ENCODE measurements at regions not wholly inside any gene's neighbourhood (a gene's known extent, or its start where the extent isn't known, plus 50 kb on each side); places are given as distances from the start of the nearest gene placed in this dataset.

- Histone ChIP-seq H3K36me3 (replicated peaks; ENCODE audit: insufficient read depth, low read length) (no peaks in the 10 kb centered on the region), H3K79me2 (ENCODE audit: low read length) (no peaks in the 10 kb centered on the region), H3K9me3 (replicated peaks; ENCODE audit: insufficient read depth, low read length) (no peaks in the 10 kb centered on the region), H3K9ac (ENCODE audit: low read length) (no peak overlapping the region), H4K20me1 (ENCODE audit: insufficient read depth, low read length) (no peaks in the 10 kb centered on the region), H3K4me3 (ENCODE audit: low read length) (no peak overlapping the region), H3K9me2 (replicated peaks; ENCODE audit: insufficient read depth, low read length) (no peaks in the 10 kb centered on the region), H3K4me1 (ENCODE audit: low read length) (peaks cover 11% of the 10 kb centered on the region), H3K27me3 (replicated peaks; ENCODE audit: insufficient read depth, low read length) (peaks cover 20% of the 10 kb centered on the region), H3K27ac (ENCODE audit: low read length) (peak overlapping the region; percentile 1; the same call in 1 of the 2 replicates), H3K4me2 (ENCODE audit: low read depth, low read length) (peak overlapping the region; percentile 29; the same call in 1 of the 2 replicates), H2AFZ (ENCODE audit: low read length) (no peak overlapping the region), H3F3A (ENCODE audit: insufficient read depth, low read length) (peaks cover 9% of the 10 kb centered on the region; the same call in 1 of the 2 replicates)
- TF ChIP-seq CTCF (IDR thresholded peaks at IDR 0.05; ENCODE audit: low read length), result no peak
- no peak for TF ChIP-seq EZH2phosphoT487 (IDR thresholded peaks at IDR 0.05; ENCODE audit: low read length)
- TF ChIP-seq EZH2 (optimal IDR thresholded peaks at IDR 0.05; ENCODE audit: low read depth, low read length), result no peak
- DNase-seq, result peak; percentile 88
These were observed 276.5 kb upstream of the MC4R start for GRCh38 chr18:60649107-60649506.

GRCh38 chr18:60649842-60650536 is 277.4 kb upstream of the MC4R start:
- Histone ChIP-seq H3F3A (ENCODE audit: insufficient read depth, low read length) (peaks cover 9% of the 10 kb centered on the region; the same call in 1 of the 2 replicates), H3K9me3 (replicated peaks; ENCODE audit: insufficient read depth, low read length) (no peaks in the 10 kb centered on the region), H3K9me2 (replicated peaks; ENCODE audit: insufficient read depth, low read length) (no peaks in the 10 kb centered on the region), H3K4me2 (ENCODE audit: low read depth, low read length) (no peak overlapping the region), H2AFZ (ENCODE audit: low read length) (no peak overlapping the region), H3K4me3 (ENCODE audit: low read length) (no peak overlapping the region), H3K36me3 (replicated peaks; ENCODE audit: insufficient read depth, low read length) (no peaks in the 10 kb centered on the region), H3K4me1 (ENCODE audit: low read length) (peaks cover 11% of the 10 kb centered on the region), H3K79me2 (ENCODE audit: low read length) (no peaks in the 10 kb centered on the region), H4K20me1 (ENCODE audit: insufficient read depth, low read length) (no peaks in the 10 kb centered on the region), H3K27me3 (replicated peaks; ENCODE audit: insufficient read depth, low read length) (peaks cover 20% of the 10 kb centered on the region), H3K27ac (ENCODE audit: low read length) (no peak overlapping the region), H3K9ac (ENCODE audit: low read length) (no peak overlapping the region)
- TF ChIP-seq CTCF (IDR thresholded peaks at IDR 0.05; ENCODE audit: low read length) (no peak), EZH2phosphoT487 (IDR thresholded peaks at IDR 0.05; ENCODE audit: low read length) (no peak), EZH2 (optimal IDR thresholded peaks at IDR 0.05; ENCODE audit: low read depth, low read length) (no peak)
- no peak for DNase-seq

- peaks cover 15% of the 10 kb centered on the region for H3K27me3 ChIP-seq (replicated peaks; ENCODE audit: insufficient read depth, low read length)
- no peaks in the 10 kb centered on the region for H3K9me2 ChIP-seq (replicated peaks; ENCODE audit: insufficient read depth, low read length)
- H3K9ac ChIP-seq (ENCODE audit: low read length), result no peak overlapping the region
- peaks cover 8% of the 10 kb centered on the region for H3K4me1 ChIP-seq (ENCODE audit: low read length)
- H3K36me3 ChIP-seq (replicated peaks; ENCODE audit: insufficient read depth, low read length), result no peaks in the 10 kb centered on the region
- H4K20me1 ChIP-seq (ENCODE audit: insufficient read depth, low read length), result no peaks in the 10 kb centered on the region
- DNase-seq, result no peak
- H3K9me3 ChIP-seq (replicated peaks; ENCODE audit: insufficient read depth, low read length), result no peaks in the 10 kb centered on the region
- H3K79me2 ChIP-seq (ENCODE audit: low read length), result no peaks in the 10 kb centered on the region
- H3F3A ChIP-seq (ENCODE audit: insufficient read depth, low read length), result 0 out of 2 replicates have a peak, but pooled peaks cover 5% of the 10 kb centered on the region
- no peak overlapping the region for H3K27ac ChIP-seq (ENCODE audit: low read length)
- TF ChIP-seq EZH2 (optimal IDR thresholded peaks at IDR 0.05; ENCODE audit: low read depth, low read length) (no peak), EZH2phosphoT487 (IDR thresholded peaks at IDR 0.05; ENCODE audit: low read length) (no peak), CTCF (IDR thresholded peaks at IDR 0.05; ENCODE audit: low read length) (no peak)
- H2AFZ ChIP-seq (ENCODE audit: low read length), result no peak overlapping the region
- no peak overlapping the region for H3K4me2 ChIP-seq (ENCODE audit: low read depth, low read length)
- no peak overlapping the region for H3K4me3 ChIP-seq (ENCODE audit: low read length)
These were observed 281.7 kb upstream of the MC4R start for GRCh38 chr18:60654298-60654697.
